Body of pancreas (tissue), 4 donors: ENCODE measurements at regions not wholly inside any gene's neighbourhood (a gene's known extent, or its start where the extent isn't known, plus 50 kb on each side); places are given as distances from the start of the nearest gene placed in this dataset.
A peak's percentile ranks its signal among the peaks of the same experiment; 100 is the strongest.

Experiments
- ATAC-seq: fragments of 150-250 bp; one replicate; pipeline ENCODE4 v1.9.1; 2016
- DNase-seq, 4 donors: peaks; one replicate each; pipeline ENCODE4 v3.0.0-alpha.2; 2019
- H3K27ac ChIP-seq, 4 donors: fragments of 200-600 bp; sonication (generic); 1 replicate in 3 of 4; 2 replicates in 1 of 4; pipeline versions ENCODE4 v1.5.1 to v1.6.1; 2016 to 2019; ENCODE audit warnings: mild to moderate bottlenecking in 1 of 4, mixed read lengths in 1 of 4, moderate library complexity in 1 of 4
- H3K27me3 ChIP-seq, 2 donors: fragments of 200-600 bp; sonication (generic); one replicate each; pipeline ENCODE4 v1.6.0; 2016; ENCODE audit warnings: mild to moderate bottlenecking in 1 of 2
- H3K36me3 ChIP-seq, 2 donors: fragments of 200-600 bp; sonication (generic); replicated peaks in 1 of 2; 2 replicates each; pipeline ENCODE4 v1.5.1; 2016; ENCODE audit warnings: low read depth in 2 of 2; ENCODE audit not compliant: insufficient read depth in 1 of 2
- H3K4me1 ChIP-seq: fragments of 200-600 bp; sonication (generic); one replicate; pipeline ENCODE4 v1.6.0; 2016
- H3K4me3 ChIP-seq, 2 donors: fragments of 200-600 bp; sonication (generic); 1 replicate in 1 of 2; 2 replicates in 1 of 2; pipeline ENCODE4 v1.5.1; 2016 to 2019
- H3K9me3 ChIP-seq, 3 donors: fragments of 200-600 bp; sonication (generic); 1 replicate in 2 of 3; 2 replicates in 1 of 3; pipeline ENCODE4 v1.5.1; 2016
- POLR2A ChIP-seq, 3 donors: fragments of 450-650 bp; IDR thresholded peaks; one replicate each; pipeline ENCODE4 v1.6.1; 2016; ENCODE audit warnings: antibody characterized with exemption in 3 of 3, mild to moderate bottlenecking in 2 of 3
- WGBS, 2 donors: methylation state at CpG; one replicate each; pipeline ENCODE4 v1.1.5; 2017; 5-methylcytosine and 5-hydroxymethylcytosine counted together
- intact Hi-C: fragments of 100-400 bp; cut with DNase I; formaldehyde crosslinking; loops from one replicate; pipeline ENCODE4 v1.15.1; 2023
- TF ChIP-seq, protein P1 (sequence below), 7 experiments: fragments of 450-650 bp in 4 of 7; fragments of 200-600 bp in 3 of 7; sonication (generic) in 3 of 7; IDR thresholded peaks; one replicate each; pipeline ENCODE4 v1.5.1; 2016 to 2019; ENCODE audit warnings: antibody characterized with exemption in 7 of 7

DNA sequence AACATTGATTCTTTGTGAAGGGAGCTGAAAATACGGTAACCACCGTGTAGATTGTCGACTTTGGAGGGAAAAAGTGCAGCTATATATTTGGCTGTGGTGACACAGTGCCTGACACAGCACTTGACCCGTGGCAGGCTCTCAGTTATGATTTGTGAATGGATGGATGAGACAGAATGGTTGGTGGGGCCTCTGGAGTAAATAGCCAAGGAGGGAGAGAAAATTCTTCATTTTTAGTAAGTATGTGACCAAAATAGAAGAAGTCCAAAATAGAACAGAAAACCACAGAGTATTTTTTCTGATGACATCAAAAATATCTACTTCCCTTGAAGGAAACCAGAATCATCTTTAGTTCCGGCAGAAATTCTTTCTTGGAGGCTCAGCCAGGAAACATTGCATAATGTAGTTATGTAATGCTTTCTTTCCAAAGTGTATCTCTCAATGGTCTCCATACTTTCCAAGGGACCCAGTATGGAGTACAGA lies 82.0 kb upstream of the WSCD2 start:
- Histone ChIP-seq H3K4me3 (no peak overlapping the region), H3K4me1 (no peaks in the 10 kb centered on the region), H3K27me3 (no peaks in the 10 kb centered on the region), H3K27ac (peak overlapping the region in 1 of 4 donors; percentile 2), H3K9me3 (no peaks in the 10 kb centered on the region), H3K36me3 (no peaks in the 10 kb centered on the region)
- 42 to 51% methylated on average over 5 of the region's 5 CpGs for WGBS, 2 donors
- ATAC-seq (peak; percentile 50), DNase-seq (no peak)
- intact Hi-C loops: no loop called here
- TF ChIP-seq, protein P1, sequence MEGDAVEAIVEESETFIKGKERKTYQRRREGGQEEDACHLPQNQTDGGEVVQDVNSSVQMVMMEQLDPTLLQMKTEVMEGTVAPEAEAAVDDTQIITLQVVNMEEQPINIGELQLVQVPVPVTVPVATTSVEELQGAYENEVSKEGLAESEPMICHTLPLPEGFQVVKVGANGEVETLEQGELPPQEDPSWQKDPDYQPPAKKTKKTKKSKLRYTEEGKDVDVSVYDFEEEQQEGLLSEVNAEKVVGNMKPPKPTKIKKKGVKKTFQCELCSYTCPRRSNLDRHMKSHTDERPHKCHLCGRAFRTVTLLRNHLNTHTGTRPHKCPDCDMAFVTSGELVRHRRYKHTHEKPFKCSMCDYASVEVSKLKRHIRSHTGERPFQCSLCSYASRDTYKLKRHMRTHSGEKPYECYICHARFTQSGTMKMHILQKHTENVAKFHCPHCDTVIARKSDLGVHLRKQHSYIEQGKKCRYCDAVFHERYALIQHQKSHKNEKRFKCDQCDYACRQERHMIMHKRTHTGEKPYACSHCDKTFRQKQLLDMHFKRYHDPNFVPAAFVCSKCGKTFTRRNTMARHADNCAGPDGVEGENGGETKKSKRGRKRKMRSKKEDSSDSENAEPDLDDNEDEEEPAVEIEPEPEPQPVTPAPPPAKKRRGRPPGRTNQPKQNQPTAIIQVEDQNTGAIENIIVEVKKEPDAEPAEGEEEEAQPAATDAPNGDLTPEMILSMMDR (IDR thresholded peaks at IDR 0.05): no peak
- TF ChIP-seq POLR2A (IDR thresholded peaks at IDR 0.05): no peak

DNA sequence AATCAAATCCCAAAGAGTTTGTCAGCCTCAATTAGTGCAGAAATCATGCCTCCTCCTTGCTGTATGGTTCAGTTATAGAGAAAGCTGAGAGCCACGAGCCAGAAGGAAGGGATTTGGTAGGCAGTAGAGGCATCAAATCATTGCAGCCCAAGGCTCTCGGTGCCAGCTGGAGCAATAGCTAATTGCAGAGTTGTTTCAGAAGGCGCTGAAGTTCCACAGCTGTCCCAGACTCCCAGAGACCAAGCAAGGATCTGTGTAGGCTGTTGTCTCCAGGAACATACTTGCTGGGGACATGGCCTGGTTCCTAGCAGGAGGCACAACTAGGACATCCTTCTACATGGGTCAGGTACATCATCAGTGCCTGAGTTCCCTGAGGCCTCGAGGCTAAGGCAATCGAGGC lies 80.4 kb upstream of the WSCD2 start:
- 49 to 53% methylated on average over 5 of the region's 5 CpGs for WGBS, 2 donors
- H3K27ac ChIP-seq: no peak overlapping the region

DNA sequence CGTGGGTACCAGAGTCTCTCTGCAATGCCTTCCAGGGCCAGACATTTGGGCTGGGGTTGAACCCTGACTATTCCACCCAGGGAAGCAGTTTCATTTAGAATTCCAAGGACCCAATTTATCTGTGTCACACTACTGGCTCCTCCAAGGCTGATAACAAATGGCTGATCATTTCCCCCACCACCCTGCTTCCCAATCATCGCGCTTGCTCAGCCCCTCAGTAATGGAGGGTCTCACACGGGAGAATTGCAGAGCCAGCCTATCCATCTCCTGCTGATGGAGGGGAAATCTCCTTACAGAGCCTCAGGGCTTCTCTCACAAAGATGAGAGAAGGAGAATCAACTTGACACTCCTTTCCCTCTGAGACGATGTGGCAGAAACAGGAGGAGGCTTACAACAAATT lies 78.4 kb upstream of the WSCD2 start:
- Histone ChIP-seq H3K4me3 (no peak overlapping the region), H3K27ac (no peak overlapping the region), H3K4me1 (no peaks in the 10 kb centered on the region), H3K36me3 (no peaks in the 10 kb centered on the region), H3K27me3 (no peaks in the 10 kb centered on the region), H3K9me3 (no peaks in the 10 kb centered on the region)
- WGBS, 2 donors: 39 to 49% methylated on average over 5 of the region's 5 CpGs
- intact Hi-C loops: no loop called here
- DNase-seq (no peak), ATAC-seq (no peak)
- TF ChIP-seq, protein P1 (IDR thresholded peaks at IDR 0.05): no peak
- no peak for TF ChIP-seq POLR2A (IDR thresholded peaks at IDR 0.05)

More for the DNA sequence above, 80.4 kb upstream of the WSCD2 start:
- Histone ChIP-seq H3K27me3 (no peaks in the 10 kb centered on the region), H3K36me3 (no peaks in the 10 kb centered on the region), H3K4me1 (no peaks in the 10 kb centered on the region), H3K9me3 (no peaks in the 10 kb centered on the region), H3K4me3 (no peak overlapping the region)
- DNase-seq (no peak), ATAC-seq (no peak)
- intact Hi-C loops: no loop called here
- TF ChIP-seq POLR2A (IDR thresholded peaks at IDR 0.05): no peak
- TF ChIP-seq, protein P1 (IDR thresholded peaks at IDR 0.05): no peak

DNA sequence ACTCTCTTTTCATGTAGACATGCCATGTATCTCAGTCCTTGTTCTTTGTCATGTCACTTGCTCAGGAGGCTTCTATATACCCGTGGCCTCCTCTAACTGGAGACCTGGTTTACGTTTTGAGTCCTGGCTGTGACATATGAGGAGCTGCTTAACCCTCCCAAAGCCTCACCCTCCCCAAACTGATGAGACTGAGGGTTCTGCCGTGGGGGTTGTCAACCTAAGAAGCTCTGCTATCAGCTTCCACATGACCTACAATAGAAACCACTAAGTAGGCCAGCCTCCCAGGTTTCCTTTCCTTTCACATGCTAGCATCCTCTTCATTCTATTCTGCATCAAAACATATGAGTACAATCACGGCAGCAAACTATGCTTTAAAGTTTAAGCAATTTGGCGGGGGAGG lies 76.8 kb upstream of the WSCD2 start:
- Histone ChIP-seq H3K4me3 (no peak overlapping the region), H3K9me3 (no peaks in the 10 kb centered on the region), H3K27me3 (no peaks in the 10 kb centered on the region), H3K36me3 (no peaks in the 10 kb centered on the region), H3K27ac (no peak overlapping the region), H3K4me1 (no peaks in the 10 kb centered on the region)
- ATAC-seq (no peak), DNase-seq (no peak)
- intact Hi-C loops: no loop called here
- no peak for TF ChIP-seq POLR2A (IDR thresholded peaks at IDR 0.05)
- TF ChIP-seq, protein P1 (IDR thresholded peaks at IDR 0.05): no peak
- 36 to 41% methylated on average over 5 of the region's 5 CpGs for WGBS, 2 donors

DNA sequence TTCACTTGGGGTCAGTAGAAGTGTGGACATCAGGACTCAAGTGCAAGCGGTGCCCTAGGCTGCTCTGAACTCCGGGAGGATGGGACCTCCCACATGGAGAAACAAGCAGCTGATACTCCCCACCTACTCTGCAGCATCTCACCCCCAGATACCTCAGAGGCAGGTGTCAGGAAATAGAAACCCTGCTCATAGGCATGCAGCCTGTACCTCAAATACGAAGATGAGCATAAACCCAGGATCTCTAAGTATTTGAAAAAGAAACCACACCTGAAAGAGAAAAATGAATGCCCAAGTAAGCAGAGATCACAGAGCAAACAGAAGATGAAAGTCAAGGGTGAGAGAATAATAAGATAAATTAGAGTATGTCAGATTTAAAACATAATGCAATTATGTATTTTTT lies 75.6 kb upstream of the WSCD2 start:
- intact Hi-C loops: no loop called here
- DNase-seq: no peak
- 45 to 57% methylated on average over 3 of the region's 3 CpGs for WGBS, 2 donors
- ATAC-seq: no peak
- no peaks in the 10 kb centered on the region for H3K9me3 ChIP-seq
- H3K4me1 ChIP-seq: no peaks in the 10 kb centered on the region
- no peaks in the 10 kb centered on the region for H3K27me3 ChIP-seq
- no peaks in the 10 kb centered on the region for H3K36me3 ChIP-seq
- H3K27ac ChIP-seq: no peak overlapping the region
- H3K4me3 ChIP-seq: no peak overlapping the region
- TF ChIP-seq, protein P1 (IDR thresholded peaks at IDR 0.05): no peak
- no peak for TF ChIP-seq POLR2A (IDR thresholded peaks at IDR 0.05)
